Activated CD4-positive, alpha-beta T cell treated with anti-CD3 and anti-CD28 coated beads, Interleukin-2, amount 10 ng/mL, durations not matched to agents 24 days and 14 days (primary cell): ENCODE measurements at regions not wholly inside any gene's neighbourhood (a gene's known extent, or its start where the extent isn't known, plus 50 kb on each side); places are given as distances from the start of the nearest gene placed in this dataset.

ENCODE experiments used
- DNase-seq: peaks from one replicate; pipeline ENCODE4 v3.0.0; 2022
- H3K27ac Mint-ChIP-seq: one replicate; pipeline ENCODE4 v1.8.0; 2022; ENCODE audit warnings: mild to moderate bottlenecking, mixed read lengths
- H3K27me3 Mint-ChIP-seq: one replicate; pipeline ENCODE4 v1.8.0; 2022; ENCODE audit warnings: mixed read lengths
- H3K36me3 Mint-ChIP-seq: one replicate; pipeline ENCODE4 v1.8.0; 2022; ENCODE audit warnings: low read depth, mild to moderate bottlenecking, mixed read lengths
- H3K4me1 Mint-ChIP-seq: one replicate; pipeline ENCODE4 v1.8.0; 2021; ENCODE audit warnings: mixed read lengths
- H3K4me3 Mint-ChIP-seq: one replicate; pipeline ENCODE4 v1.8.0; 2022; ENCODE audit warnings: mild to moderate bottlenecking, moderate library complexity, mixed read lengths
- H3K9me3 Mint-ChIP-seq: one replicate; pipeline ENCODE4 v1.8.0; 2021; ENCODE audit warnings: mixed read lengths
- intact Hi-C: fragments of 100-400 bp; cut with micrococcal nuclease; formaldehyde crosslinking; loops from one replicate; pipeline ENCODE4 v1.15.1; 2023

DNA sequence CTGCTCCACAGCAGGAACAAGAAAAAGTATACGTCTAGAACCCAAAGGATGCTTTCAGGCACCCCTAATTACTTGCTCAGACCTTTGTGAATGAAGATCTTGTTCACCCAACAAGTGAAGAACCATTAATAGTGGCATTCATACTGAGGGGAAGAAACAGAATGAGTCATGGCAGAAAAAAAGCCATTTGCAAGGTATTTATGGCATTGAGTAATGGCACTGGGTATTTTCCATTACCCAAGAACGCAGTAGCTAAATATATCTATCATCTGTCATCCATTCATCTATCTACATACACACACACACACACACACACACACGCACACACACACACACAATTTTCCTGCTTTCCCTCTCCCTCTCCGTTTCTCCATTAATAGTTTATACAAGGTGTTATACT is 56.4 kb upstream of the XIRP2 start:
- Mint-ChIP-seq H3K27ac (no peak overlapping the region), H3K36me3 (no peaks in the 10 kb centered on the region), H3K4me3 (no peak overlapping the region), H3K9me3 (no peaks in the 10 kb centered on the region), H3K4me1 (no peaks in the 10 kb centered on the region), H3K27me3 (no peaks in the 10 kb centered on the region)
- intact Hi-C loops: no loop called here
- no peak for DNase-seq

DNA sequence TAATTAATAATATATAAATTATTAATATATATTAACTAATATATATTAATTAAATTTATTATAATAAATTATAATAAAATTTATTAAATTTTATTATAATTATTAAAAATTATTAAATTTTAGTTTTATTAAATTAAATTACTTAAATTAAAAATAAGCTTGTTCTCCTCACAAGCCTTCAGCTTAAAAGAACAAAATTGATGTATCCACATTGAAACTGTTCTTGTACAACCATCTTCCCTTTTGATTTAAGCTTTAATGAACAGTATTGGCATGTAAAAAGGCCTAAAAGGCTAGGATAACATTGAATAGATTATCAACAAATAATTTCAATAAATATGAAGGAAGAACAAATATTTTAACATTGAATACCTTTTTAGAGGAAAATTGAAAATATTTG is 62.4 kb upstream of the XIRP2 start:
- no peak for DNase-seq
- no peaks in the 10 kb centered on the region for H3K27me3 Mint-ChIP-seq
- H3K4me3 Mint-ChIP-seq: no peak overlapping the region
- no peak overlapping the region for H3K27ac Mint-ChIP-seq
- H3K9me3 Mint-ChIP-seq: no peaks in the 10 kb centered on the region
- no peaks in the 10 kb centered on the region for H3K36me3 Mint-ChIP-seq
- no peaks in the 10 kb centered on the region for H3K4me1 Mint-ChIP-seq
- intact Hi-C loops: loop anchor here (5.0 kb wide), 1 partner anchor 129 kb away; no protein-coding TSS in a partner anchor

DNA sequence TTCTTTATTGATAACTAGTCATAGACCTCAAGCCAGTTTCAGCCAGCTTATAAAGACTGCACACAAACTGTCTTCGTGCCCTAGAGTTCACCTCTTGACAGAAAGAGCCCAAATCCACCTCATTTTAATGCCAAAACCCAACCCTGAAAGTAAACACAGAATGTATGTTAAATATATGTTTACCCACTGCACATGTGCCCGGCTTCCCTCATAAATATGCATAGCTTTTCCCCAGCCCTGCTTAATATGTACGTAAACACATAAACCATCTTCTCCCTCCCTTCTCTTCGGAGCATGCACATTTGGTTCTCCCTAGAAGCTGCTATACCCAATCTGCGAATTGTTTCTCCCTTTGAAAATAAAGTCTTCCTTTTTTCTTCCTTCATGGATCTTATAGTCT is 73.9 kb upstream of the XIRP2 start:
- Mint-ChIP-seq H3K9me3 (no peaks in the 10 kb centered on the region), H3K4me1 (no peaks in the 10 kb centered on the region), H3K27me3 (no peaks in the 10 kb centered on the region), H3K4me3 (no peak overlapping the region), H3K27ac (no peak overlapping the region), H3K36me3 (no peaks in the 10 kb centered on the region)
- intact Hi-C loops: no loop called here
- no peak for DNase-seq

DNA sequence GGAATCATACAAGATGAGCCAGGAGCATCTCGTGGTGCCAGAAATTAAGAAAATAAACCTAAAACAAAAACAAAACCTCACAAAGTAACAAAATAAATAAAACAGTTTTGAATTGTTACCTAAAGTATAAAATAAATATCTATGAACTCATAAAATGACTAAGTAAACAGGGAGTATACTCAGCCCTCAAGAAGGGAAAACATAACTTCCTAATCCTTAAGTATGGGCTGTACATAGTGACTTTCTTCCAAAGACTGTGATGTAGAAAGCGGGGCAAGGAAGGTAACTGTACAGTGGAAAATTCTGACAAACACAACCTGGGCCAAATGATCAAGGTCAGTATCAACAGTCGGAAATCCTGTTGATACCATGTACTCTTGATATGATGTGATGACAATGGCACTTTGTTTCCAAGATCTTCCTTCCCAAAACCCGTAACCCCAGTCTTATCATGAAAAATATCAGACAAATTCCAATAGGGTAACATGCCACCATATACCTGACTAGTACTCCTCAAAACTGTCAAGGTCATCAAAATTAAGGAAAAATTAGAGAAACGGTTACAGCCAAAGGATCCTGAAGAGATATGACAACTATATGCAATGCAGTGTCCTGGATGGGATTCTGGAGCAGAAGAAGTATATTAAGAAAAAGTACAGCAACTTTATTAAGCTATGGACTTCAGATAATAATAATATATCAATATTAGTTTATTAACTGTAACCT is 76.0 kb upstream of the XIRP2 start:
- Mint-ChIP-seq H3K4me1 (no peaks in the 10 kb centered on the region), H3K9me3 (no peaks in the 10 kb centered on the region), H3K4me3 (no peak overlapping the region), H3K27me3 (no peaks in the 10 kb centered on the region), H3K27ac (no peak overlapping the region), H3K36me3 (no peaks in the 10 kb centered on the region)
- no peak for DNase-seq
- intact Hi-C loops: no loop called here

DNA sequence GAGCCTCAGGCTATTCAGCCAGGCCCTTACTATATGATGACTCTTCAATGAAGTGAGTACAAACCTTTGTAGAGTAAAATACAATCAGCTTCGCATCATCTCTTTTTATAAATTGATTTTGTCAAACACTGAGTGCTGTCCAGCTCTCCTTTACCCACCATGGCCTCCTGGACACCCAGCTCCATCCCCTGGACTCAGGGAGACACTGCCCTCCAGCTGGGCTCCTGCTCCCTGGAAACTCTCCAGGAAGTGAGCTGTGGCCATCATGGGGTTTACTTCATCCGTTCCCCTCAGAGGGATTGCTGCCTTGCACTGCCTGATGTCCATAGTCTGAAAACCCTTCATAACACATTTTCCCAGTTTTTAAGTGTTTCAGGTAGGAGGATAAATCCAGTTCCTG is 82.5 kb upstream of the XIRP2 start:
- Mint-ChIP-seq H3K4me3 (no peak overlapping the region), H3K4me1 (no peaks in the 10 kb centered on the region), H3K27ac (no peak overlapping the region), H3K36me3 (no peaks in the 10 kb centered on the region), H3K27me3 (no peaks in the 10 kb centered on the region), H3K9me3 (no peaks in the 10 kb centered on the region)
- DNase-seq: no peak
- intact Hi-C loops: no loop called here

DNA sequence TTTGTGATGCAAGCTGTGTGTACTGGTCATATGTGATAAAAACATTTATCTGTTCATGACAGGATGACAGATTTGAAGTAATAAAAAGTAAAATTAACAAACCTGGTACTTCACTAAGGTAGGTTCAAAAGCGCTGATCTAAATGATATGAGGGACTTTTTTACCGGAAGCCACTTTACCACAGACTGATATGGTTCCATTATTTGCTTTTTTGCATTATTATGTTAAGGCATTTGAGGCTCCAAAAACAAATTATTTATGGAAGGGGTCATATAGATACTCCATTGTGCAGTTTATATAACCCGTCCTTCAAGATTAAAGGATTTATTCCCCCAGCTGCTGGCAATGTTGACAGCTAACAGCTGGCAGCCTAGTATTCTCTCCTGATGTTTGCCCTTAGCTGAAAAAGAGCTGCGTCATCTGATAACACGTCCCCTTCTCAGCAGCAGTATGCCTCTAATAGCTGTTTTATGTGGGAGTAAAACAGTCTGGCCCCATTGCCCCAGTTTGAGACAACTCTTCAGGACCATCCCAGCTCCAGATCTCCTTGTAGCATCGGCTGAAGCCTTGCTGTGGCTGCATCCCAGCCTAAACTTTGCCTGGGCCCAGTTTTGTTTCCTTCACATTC is 84.8 kb upstream of the XIRP2 start:
- no peak for DNase-seq
- Mint-ChIP-seq H3K4me1 (no peaks in the 10 kb centered on the region), H3K27ac (no peak overlapping the region), H3K27me3 (no peaks in the 10 kb centered on the region), H3K36me3 (no peaks in the 10 kb centered on the region), H3K4me3 (no peak overlapping the region), H3K9me3 (no peaks in the 10 kb centered on the region)
- intact Hi-C loops: no loop called here

DNA sequence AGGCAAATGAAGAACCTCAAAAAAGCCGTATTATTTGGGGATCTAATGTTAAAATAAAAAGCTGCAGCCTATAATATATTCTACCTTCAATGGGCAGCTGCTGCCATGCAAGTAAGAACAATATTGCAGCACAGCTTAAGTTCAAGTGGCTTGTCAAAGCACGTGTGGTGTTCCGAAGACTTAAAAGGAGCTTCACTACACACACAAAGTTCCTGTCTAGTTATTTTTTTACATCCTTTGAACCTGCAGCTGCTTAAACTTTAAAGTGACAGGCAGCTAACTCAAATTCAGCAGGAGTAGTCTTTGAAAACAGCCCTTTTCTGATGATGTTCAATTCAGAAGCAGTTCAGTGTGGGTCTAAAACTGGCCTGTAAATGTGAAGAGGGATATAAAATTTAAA is 85.8 kb upstream of the XIRP2 start:
- intact Hi-C loops: no loop called here
- no peak for DNase-seq
- no peaks in the 10 kb centered on the region for H3K36me3 Mint-ChIP-seq

DNA sequence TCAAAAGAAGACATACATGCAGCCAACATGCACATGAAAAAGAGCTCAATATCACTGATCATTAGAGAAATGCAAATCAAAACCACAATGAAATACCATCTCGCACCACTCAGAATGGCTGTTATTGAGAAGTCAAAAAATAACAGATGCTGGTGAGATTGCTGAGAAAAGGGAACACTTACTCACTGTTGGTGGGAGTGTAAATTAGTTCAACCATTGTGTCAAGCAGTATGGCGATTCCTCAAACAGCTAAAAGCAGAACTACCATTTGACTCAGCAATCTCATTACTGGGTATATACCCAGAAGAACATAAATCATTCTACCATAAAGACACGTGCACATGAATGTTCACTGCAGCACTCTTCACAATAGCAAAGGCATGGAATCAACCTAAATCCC is 95.5 kb upstream of the XIRP2 start:
- Mint-ChIP-seq H3K27ac (no peak overlapping the region), H3K4me3 (no peak overlapping the region), H3K36me3 (no peaks in the 10 kb centered on the region), H3K9me3 (no peaks in the 10 kb centered on the region), H3K27me3 (no peaks in the 10 kb centered on the region), H3K4me1 (no peaks in the 10 kb centered on the region)
- no peak for DNase-seq
- intact Hi-C loops: no loop called here

More for the DNA sequence above, 85.8 kb upstream of the XIRP2 start:
- Mint-ChIP-seq H3K4me1 (no peaks in the 10 kb centered on the region), H3K27me3 (no peaks in the 10 kb centered on the region), H3K9me3 (no peaks in the 10 kb centered on the region), H3K27ac (no peak overlapping the region), H3K4me3 (no peak overlapping the region)

DNA sequence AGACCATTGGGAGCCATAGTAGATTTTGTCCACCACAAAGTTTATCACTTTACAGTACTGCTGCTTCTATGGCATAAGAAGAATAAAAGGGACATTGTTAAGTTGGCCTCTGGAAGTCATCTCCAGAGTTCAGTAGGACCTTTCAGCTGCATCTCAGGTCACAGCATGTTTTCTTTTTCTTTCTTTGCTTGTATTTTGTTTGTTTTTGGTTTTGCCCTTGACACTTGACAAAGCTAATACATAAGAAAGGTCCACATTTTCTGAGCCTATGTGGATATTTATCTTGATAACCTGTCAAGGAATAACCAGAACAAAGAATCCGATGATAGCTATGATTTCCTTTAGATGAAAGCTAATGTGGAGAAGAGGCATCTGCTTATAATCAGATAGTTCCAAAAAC is 101.6 kb upstream of the XIRP2 start:
- H3K27me3 Mint-ChIP-seq: no peaks in the 10 kb centered on the region
- H3K4me1 Mint-ChIP-seq: no peaks in the 10 kb centered on the region
- no peak overlapping the region for H3K4me3 Mint-ChIP-seq
- no peak for DNase-seq
- no peaks in the 10 kb centered on the region for H3K9me3 Mint-ChIP-seq
- H3K27ac Mint-ChIP-seq: no peak overlapping the region
- intact Hi-C loops: no loop called here
- H3K36me3 Mint-ChIP-seq: no peaks in the 10 kb centered on the region

DNA sequence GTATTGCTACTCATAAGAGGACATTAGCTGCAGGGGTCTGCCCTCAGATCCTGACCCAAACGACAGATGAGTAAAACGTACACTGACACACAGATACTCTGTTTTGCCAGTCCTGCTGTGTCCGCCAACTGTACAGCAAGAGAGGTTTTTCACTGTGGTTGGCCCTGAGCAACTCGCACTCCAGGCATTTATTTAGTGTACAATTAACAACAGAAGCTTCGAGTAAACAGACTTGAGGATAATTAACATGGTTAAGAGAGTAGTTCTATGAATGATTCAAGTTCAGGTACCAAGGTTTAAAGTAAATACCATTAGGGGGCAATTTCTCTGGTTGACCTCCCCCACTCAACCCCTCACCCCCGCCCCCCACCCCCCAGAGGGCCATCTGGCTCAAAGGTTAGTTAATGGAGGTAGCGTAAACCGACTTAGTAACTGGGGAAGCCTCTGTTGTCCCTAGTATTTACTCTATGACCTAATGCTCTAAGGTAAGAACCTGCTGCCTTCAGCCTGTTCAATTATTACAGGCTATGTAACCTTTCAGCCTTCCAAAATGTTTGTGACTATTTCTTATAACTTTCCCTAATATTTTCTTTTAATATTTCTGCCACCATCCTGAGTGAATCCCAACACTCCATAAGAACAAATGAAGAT is 103.9 kb upstream of the XIRP2 start:
- Mint-ChIP-seq H3K27ac (no peak overlapping the region), H3K4me1 (no peaks in the 10 kb centered on the region), H3K36me3 (no peaks in the 10 kb centered on the region), H3K4me3 (no peak overlapping the region), H3K27me3 (no peaks in the 10 kb centered on the region), H3K9me3 (no peaks in the 10 kb centered on the region)
- no peak for DNase-seq
- intact Hi-C loops: no loop called here

DNA sequence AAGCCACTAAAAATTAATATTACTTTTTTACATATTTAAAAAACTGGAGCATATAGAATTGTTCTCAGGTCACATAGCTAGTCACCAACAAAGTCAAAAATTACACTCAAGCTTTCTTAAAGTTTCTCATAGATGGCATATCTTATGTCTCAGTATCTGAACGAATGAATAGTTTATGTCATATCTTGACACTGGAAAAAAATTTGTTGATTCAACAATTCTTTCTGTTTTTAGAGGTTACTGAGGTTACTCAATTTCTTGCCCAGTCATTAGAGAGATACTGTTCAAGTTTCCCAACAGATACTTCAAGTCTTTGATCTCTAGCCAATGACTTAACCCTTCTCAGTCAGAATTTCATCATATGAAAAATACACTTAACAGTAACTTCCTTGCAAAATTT is 113.1 kb upstream of the XIRP2 start:
- H3K27me3 Mint-ChIP-seq: no peaks in the 10 kb centered on the region
- H3K4me1 Mint-ChIP-seq: no peaks in the 10 kb centered on the region
- no peak overlapping the region for H3K27ac Mint-ChIP-seq
- H3K4me3 Mint-ChIP-seq: no peak overlapping the region
- DNase-seq: no peak
- intact Hi-C loops: no loop called here
- no peaks in the 10 kb centered on the region for H3K9me3 Mint-ChIP-seq
- H3K36me3 Mint-ChIP-seq: no peaks in the 10 kb centered on the region

DNA sequence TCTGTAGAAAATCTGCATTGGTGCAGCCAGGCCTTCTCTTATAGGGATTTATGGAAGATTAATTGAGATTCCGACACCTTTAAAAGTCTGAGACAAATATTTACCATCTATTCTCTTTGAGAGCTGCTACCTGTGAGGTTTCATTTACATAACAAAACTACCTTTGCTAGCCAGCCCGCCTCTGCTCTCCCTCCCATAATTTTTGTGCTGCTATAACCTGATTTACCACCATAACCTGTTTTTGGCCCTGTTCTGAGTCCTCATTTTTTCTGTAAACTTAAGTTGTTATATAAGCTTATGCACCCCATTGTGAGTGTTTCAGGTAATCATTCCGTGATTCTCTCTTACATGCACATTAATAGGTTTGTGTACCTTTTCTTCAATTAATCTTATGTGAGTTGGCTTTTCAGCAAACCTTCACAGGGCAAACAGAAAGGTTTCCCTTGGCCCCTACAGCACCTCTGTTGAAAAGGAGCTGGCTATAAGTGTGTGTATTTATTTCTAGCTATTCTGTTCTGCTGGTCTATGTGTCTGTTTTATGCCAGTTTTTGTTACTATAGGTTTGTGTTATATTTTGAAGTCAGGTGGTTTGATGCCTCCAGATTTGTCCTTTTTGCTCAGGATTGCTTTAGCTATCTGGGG is 114.9 kb upstream of the XIRP2 start:
- no peaks in the 10 kb centered on the region for H3K36me3 Mint-ChIP-seq
- H3K27me3 Mint-ChIP-seq: no peaks in the 10 kb centered on the region
- no peak overlapping the region for H3K27ac Mint-ChIP-seq
- DNase-seq: no peak
- H3K4me1 Mint-ChIP-seq: no peaks in the 10 kb centered on the region
- intact Hi-C loops: no loop called here
- no peak overlapping the region for H3K4me3 Mint-ChIP-seq
- no peaks in the 10 kb centered on the region for H3K9me3 Mint-ChIP-seq

DNA sequence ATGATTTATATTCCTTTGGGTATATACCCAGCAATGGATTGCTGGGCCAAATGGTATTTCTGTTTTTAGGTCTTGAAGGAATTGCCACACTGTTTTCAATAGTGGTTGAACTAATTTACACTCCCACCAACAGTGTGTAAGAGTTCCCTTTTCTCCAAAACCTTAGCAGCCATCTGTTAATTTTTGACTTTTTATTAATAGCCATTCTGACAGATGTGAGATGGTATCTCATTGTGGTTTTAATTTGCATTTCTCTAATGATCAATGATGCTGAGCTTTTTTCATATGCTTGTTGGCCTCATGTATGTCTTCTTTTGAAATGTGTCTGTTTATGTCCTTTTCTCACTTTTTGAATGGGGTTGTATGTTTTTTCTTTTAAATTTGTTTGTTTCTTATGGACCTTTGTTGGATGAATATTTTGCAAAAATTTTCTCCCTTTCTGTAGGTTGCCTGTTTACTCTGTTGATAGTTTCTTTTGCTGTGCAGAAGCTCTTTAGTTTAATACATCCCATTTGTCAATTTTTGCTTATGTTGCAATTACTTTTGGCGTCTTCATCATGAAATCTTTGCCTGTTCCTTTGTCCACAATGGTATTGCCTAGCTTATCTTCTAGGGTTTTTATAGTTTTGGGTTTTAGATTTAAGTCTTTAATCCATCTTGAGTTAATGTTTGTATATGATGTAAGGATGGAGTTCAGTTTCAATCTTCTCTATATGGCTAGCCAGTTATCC is 119.7 kb upstream of the XIRP2 start:
- intact Hi-C loops: no loop called here

More for the DNA sequence above, 119.7 kb upstream of the XIRP2 start:
- Mint-ChIP-seq H3K4me1 (no peaks in the 10 kb centered on the region), H3K4me3 (no peak overlapping the region), H3K27me3 (no peaks in the 10 kb centered on the region), H3K36me3 (no peaks in the 10 kb centered on the region), H3K27ac (no peak overlapping the region), H3K9me3 (no peaks in the 10 kb centered on the region)
- no peak for DNase-seq
